GM18909 (cell line): ENCODE measurements at regions not wholly inside any gene's neighbourhood (a gene's known extent, or its start where the extent isn't known, plus 50 kb on each side); places are given as distances from the start of the nearest gene placed in this dataset.
"Not testable (repeated sequence)": the region's sequence is repeated elsewhere in the genome, so short reads cannot be mapped to it uniquely, and the experiment has no call there.

Experiments
- ATAC-seq: cut with Tn5 transposase; IDR thresholded peaks from one replicate; pipeline ENCODE4 v1.9.1; 2021; ENCODE audit warnings: mild to moderate bottlenecking; ENCODE audit not compliant: unreplicated experiment, poor library complexity

DNA sequence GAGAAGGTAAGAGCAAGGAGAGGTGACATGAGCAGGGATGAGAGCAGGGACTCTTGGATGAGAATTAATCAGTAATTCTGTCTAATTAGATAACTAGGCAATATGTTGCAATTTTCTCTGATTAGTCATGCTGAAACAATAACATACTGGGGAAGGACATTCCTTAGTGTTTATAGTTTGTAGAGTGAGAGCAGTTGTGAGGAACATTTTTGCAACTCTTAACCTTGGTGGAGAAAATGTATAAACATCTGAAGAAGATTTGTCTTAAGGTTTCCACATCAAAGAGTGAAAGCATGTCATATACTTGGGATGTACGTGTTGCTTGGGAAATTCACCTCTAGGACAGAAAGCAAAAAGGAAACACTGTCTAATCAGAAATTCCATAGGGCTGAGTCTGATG lies 955.4 kb upstream of the FANCL start:
- ATAC-seq: no peak

DNA sequence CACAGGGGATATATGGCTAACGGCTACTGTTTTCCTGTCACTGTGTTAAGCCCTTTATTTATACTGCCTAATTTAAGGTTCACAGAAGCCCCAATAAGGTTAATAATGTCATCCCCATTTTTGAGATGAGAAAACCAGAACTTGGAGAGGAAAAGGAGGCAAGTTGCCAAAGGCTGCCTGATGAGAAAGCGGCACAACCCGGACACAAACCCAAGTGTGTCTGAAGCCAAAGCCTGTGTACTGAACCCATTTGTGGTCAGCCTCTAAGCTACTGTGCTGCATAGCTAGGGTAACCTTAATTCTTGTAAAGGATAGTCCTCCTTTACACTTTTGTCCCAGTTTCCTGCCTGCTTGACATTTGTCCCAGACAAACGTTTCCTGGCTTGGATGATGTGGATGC lies 954.7 kb upstream of the FANCL start:
- ATAC-seq: no peak

DNA sequence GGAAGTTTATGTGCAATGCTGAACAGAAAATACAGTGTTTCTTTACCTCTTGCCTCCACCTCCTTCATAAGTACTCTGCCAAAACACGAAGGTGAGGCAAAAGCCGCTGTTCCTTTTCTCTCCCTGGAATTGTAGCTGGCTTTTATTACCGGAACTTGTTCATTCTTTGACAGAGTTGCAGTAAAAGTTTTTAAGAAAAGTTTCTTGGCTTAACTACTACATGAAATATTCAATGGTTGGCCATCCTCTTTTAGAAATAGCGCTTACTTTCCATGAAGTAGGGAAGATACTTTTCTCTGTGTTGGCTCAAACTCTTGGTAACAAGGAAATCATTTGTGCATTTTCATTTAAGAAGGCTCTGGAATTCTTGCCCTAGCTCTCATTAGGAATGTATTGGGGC lies 950.7 kb upstream of the FANCL start:
- no peak for ATAC-seq

GRCh38 chr2:59190518-59190917 lies 949.4 kb upstream of the FANCL start:
- no peak for ATAC-seq

DNA sequence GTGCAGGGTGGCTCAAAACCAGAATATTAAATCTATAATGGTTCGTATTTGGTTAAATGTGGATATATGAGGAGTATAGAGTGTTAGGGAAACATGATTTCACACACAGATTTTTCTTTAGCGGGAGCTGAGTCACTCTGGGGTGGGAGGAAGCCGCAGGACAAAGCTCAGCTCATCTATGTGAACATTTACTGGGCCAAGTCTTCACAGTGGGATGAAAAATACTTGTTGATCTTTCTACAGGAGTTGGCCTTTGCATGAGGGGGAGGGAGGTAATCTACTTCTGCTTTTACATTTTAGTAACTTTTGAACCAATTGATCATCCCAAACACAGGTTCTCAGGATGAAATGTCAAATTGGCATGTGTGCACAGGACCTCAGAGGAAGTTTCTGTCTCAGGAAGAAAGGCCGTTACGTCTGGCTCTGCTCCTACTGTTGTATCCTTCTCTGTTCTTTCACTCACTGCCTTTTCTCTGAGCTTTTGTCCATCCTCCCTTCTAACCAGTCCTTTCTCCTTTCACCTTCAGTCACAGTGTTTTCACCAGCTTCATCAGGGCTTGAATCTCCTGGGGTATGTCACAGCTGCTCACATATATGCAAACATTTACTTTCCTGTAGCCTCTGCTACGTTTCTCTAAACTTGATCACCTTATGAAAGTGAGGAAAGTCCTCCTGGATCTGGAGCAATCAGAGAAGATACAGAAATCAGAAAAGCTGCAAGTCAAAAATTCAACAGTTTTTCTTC lies 943.3 kb upstream of the FANCL start:
- ATAC-seq: no peak

- no peak for ATAC-seq
Observed at GRCh38 chr2:59183070-59183469, 941.9 kb upstream of the FANCL start.

DNA sequence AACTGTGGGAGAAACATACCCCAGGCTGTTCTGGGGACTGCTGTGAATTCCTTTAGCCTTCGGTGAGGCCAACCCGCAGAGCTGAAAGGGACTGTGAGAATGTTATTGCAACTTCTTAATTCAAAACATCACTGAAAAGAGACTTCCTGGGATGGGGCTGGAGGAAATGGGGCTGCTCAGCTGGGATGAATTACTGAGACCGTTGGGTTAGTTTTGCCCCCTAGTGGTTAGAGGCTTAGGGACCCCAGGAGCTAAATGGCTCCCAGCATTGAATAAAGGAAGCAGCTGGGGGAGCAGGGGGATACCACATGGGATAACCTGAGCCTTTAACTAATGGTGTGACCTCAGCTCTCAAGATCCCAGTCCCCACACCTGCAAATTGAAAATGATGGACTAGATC lies 941.1 kb upstream of the FANCL start:
- ATAC-seq: peak; percentile 63

DNA sequence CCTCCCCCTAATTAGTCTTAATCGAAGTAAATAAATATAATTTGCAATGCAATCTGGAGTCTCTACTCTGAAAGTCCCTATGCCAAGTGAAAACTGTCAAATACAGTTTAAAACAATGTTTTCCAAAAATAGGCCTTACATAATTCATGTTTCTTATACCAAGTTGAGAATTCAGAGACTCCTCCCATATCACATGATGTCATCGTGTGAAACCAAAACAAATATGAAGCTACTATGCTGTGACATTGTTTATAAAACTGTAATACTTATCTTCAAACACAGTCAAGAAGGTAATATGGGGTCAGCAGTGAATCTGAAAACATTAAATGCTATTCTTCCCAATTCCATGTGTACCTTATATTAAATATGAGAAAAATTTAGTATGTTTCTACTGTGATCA lies 940.2 kb upstream of the FANCL start:
- ATAC-seq: no peak

GRCh38 chr2:59180621-59181020 lies 939.5 kb upstream of the FANCL start:
- no peak for ATAC-seq

- no peak for ATAC-seq
Observed at GRCh38 chr2:59180111-59180510, 939.0 kb upstream of the FANCL start.

DNA sequence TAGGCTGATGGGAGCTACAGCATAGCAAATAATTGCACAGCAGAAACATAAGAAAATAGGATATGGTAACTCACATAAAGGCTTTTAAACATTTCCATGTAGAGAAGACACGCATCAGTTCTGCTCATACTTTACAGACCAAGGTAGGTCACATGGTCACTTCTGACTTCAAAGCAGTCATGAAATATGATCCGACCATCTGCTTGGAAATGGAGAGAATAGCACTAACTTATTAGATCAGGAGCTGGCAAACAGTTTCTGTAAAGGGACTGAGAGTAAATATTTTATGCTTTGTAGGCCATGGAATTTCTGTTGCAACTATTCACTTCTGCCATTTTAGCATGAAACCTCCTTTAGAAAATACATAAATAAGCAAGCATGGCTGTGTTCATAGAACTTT lies 936.6 kb upstream of the FANCL start:
- no peak for ATAC-seq

DNA sequence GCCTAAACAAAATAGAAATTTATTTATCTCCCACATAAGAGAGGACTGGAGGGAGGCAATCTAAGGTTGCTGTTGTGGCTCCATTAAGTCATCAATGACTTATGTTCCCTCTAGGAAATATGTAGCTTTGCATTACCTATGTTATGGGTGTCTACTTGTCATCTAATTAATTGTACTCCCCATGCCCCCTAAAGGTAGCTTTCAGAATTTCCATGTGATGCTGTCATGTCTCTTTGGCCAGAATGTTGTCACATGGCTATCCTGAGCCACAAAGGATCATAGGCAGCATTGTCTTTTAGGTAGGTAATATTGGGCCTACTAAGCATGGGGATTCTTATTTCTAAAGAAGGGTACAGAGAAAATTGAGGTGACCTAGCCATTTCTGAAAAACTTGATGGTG lies 935.6 kb upstream of the FANCL start:
- peak; percentile 65 for ATAC-seq

DNA sequence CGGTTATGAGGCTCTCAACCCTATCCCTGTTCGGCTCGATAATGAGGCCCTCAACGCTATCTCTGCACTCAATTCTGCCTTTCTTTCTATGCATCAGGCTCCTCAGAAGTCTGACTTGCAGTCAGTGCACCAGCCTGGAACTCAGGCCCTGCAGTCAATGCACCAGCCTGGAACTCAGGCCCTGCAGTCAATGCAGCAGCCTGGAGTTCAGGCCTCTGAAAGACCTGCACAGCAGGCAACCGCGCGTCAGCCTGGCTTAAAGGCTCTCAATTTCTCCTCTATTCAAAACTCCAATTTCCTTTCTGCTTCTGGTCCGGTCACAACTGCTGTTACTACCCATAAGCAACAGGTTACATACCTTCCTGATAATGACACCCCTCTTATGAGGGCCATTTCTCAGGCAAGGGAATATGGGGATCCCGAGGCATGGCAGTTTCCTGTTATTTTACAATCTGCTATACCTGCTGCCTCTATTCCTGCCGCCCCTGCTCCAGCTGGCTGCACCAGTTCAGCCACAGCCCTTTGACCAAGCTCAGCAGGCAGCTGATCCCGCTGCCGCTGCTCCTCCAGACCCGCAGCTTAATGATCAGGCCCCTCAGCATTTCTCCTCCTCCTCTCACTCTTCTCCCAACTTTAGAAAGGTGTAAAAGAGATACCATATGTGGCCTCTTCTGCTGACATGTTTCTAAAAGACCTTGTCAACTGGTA lies 933.6 kb upstream of the FANCL start:
- ATAC-seq: no peak

DNA sequence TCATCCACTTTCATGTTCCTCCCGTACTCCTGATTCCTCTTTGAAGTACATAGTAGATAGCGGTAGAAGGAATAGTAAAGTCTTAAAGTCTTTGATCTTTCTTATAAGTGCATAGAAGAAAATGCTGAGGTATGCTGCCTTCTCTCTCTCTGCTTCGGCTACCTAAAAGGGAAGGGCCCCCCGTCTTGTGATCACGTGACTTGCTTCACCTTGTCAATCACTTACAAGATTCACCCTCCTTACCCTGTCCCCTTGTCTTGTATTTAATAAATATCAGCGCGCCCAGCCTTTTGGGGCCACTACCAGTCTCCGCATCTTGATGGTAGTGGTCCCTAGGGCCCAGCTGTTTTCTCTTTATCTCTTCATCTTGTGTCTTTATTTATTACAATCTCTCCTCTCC lies 932.2 kb upstream of the FANCL start:
- ATAC-seq: no peak

- no peak for ATAC-seq
Observed at GRCh38 chr2:59171019-59171418, 929.9 kb upstream of the FANCL start.

DNA sequence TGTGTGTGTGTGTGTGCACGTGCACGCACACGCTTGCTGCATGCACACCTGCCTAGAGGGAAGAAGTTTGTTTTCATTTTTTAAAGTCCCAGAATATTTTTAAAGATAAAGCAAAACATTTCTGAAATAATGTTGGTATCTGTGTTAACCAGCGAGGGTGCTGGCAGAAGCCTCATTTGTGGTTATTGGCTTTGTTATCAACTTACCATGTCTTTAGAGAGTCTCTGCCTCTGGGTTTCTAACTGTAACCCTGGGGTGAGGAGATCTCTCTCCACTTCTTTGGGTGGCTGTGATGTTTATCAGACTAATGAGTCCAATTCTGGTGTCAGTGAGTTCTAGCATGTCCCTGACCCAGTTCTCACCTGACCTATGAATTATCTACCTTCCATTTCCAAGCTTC lies 927.6 kb upstream of the FANCL start:
- ATAC-seq: no peak

DNA sequence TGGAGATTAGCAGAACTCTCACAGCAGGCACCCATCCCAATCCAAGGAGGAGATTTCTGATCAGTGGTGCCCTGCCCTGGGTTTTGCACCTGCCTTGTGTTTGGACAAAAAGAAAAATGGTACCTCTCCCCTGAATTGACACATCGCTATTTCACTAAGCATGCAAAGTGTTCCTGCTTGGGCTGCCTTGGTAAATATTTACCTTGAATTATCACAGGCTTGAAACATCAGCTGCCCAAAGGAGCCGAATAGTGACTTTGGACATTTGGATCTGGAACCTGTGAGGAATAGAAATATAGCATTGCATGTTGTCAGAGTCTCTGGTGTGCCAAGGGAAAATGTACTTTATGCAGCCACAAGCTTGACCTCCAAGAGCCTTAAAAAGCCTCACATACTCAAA lies 926.4 kb upstream of the FANCL start:
- ATAC-seq: no peak

- ATAC-seq: not testable (repeated sequence)
Observed at GRCh38 chr2:59157908-59158307, 916.8 kb upstream of the FANCL start.

DNA sequence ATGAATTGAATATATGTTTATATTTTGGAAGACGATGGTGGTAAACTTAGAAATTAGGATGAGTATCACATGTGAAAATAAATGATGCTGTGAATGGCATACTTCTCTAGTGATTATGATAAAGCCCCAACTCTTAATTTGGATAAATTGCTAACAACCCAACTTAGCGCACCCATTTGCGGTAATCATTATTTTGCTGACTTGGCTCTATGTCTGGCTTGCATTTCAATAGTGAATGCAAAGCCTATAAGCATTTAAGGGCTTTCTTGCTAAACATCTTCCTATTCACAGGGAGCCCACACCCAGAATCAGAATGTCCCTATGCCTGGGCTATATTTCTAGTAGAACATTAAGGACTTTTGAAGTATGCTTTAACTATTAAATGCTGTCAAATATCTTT lies 910.7 kb upstream of the FANCL start:
- ATAC-seq: no peak

DNA sequence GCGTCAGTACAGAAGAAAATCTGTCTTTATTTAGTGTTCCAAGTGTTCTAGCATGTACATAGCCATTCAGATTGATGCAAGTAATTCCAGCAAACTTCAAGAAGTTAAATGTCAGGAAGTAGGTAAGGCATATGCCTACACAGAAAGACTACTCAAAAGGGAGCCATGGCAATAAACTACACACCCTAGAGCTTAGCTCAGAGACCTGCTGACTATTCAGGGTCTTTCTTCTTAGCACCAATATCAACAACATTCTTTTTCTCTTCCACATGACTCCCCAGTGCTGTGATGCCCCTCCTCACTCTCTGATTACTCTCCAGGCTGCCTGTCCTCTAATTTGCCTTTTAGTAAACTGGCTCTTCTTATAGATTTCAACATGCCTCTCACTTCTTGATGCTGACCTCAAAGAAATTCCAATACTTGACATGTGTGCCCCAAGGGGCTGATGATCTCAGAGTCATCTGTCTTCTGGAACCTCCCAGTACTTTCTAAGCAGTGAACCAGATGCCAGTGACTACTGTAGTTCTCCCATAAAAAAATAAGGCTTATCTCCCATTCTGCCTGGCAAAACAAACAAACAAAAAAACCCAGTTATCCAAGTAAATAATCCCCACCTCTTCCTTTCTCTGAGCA lies 909.2 kb upstream of the FANCL start:
- no peak for ATAC-seq

- no peak for ATAC-seq
Observed at GRCh38 chr2:59149271-59149670, 908.1 kb upstream of the FANCL start.

DNA sequence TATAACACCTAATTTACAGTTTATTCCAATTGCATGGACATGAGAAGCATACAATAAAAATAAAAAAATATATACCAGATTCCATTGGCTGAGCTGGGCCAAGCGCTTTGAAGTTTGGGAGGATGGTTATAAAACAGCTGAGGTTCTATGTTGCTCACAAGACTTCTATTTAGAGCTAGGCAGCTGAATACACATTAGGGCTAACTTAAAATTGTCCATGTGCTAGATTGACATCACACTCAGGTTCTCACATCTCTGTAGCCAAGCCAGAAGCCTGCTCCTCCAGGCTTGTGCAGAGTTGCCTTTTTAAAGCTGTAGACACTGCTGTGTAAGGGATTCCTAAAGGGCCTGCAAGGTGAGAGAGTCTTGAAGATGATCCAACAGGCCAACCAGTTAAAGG lies 871.1 kb upstream of the FANCL start:
- no peak for ATAC-seq
